Esophagus muscularis mucosa (tissue), 4 donors: ENCODE measurements at regions not wholly inside any gene's neighbourhood (a gene's known extent, or its start where the extent isn't known, plus 50 kb on each side); places are given as distances from the start of the nearest gene placed in this dataset.

ENCODE experiments used
- DNase-seq: peaks from one replicate; pipeline ENCODE4 v3.0.0-alpha.2; 2017; ENCODE audit errors: extremely low spot score
- H3K27ac ChIP-seq, 4 donors: fragments of 200-600 bp; sonication (generic); replicated peaks in 1 of 4; 1 replicate in 3 of 4; 2 replicates in 1 of 4; pipeline ENCODE4 v1.5.1; 2016 to 2019; ENCODE audit warnings: mild to moderate bottlenecking in 1 of 4
- H3K27me3 ChIP-seq, 4 donors: fragments of 200-600 bp; sonication (generic); one replicate each; pipeline versions ENCODE4 v1.5.1 to v1.6.0; 2016 to 2019
- H3K36me3 ChIP-seq, 4 donors: fragments of 200-600 bp; sonication (generic); one replicate each; pipeline ENCODE4 v1.5.1; 2016 to 2019
- H3K4me1 ChIP-seq, 4 donors: fragments of 200-600 bp; sonication (generic); one replicate each; pipeline ENCODE4 v1.5.1; 2016 to 2019
- H3K4me3 ChIP-seq, 4 donors: fragments of 200-600 bp; sonication (generic); 1 replicate in 2 of 4; 2 replicates in 2 of 4; pipeline ENCODE4 v1.5.1; 2016 to 2019; ENCODE audit warnings: mild to moderate bottlenecking in 4 of 4, moderate library complexity in 1 of 4
- H3K9me3 ChIP-seq, 4 donors: fragments of 200-600 bp; sonication (generic); 1 replicate in 3 of 4; 2 replicates in 1 of 4; pipeline ENCODE4 v1.5.1; 2016 to 2019
- CTCF ChIP-seq, 3 experiments: fragments of 200-600 bp in 2 of 3; fragments of 450-650 bp in 1 of 3; sonication (generic) in 2 of 3; IDR thresholded peaks; one replicate each; pipeline ENCODE4 v1.5.1; 2017 to 2019; ENCODE audit warnings: antibody characterized with exemption in 3 of 3, mild to moderate bottlenecking in 2 of 3, moderate library complexity in 1 of 3
- EP300 ChIP-seq: sonication (generic); formaldehyde crosslinking; IDR thresholded peaks from one replicate; pipeline ENCODE4 v1.6.1; 2017; ENCODE audit warnings: antibody characterized with exemption
- POLR2A ChIP-seq: fragments of 450-650 bp; IDR thresholded peaks from one replicate; pipeline ENCODE4 v1.6.1; 2017; ENCODE audit warnings: antibody characterized with exemption, moderate library complexity, mild to moderate bottlenecking, low read depth
- POLR2AphosphoS5 ChIP-seq, 2 donors: sonication (generic); formaldehyde crosslinking; IDR thresholded peaks; one replicate each; pipeline ENCODE4 v1.6.1; 2017; ENCODE audit warnings: antibody characterized with exemption in 2 of 2
- WGBS: methylation state at CpG from one replicate; pipeline ENCODE4 v1.1.5; 2018; 5-methylcytosine and 5-hydroxymethylcytosine counted together
- intact Hi-C: fragments of 100-400 bp; cut with DNase I; formaldehyde crosslinking; loops from one replicate; pipeline ENCODE4 v1.15.1; 2023

GRCh38 chr21:38691631-38692030 lies 114.1 kb upstream of the ETS2 start:
- Histone ChIP-seq H3K9me3 (peaks cover 0 to 13% (median 3%) of the 10 kb centered on the region in 4 donors), H3K36me3 (no peaks in the 10 kb centered on the region), H3K4me3 (no peak overlapping the region), H3K4me1 (no peaks in the 10 kb centered on the region), H3K27me3 (peaks cover 0 to 13% (median 0%) of the 10 kb centered on the region in 4 donors), H3K27ac (no peak overlapping the region)
- intact Hi-C loops, result no loop called here
- TF ChIP-seq CTCF (IDR thresholded peaks at IDR 0.05) (no peak), POLR2A (no peak), EP300 (no peak), POLR2AphosphoS5 (IDR thresholded peaks at IDR 0.05) (no peak)
- no peak for DNase-seq

- H3K4me3 ChIP-seq, result no peak overlapping the region
- WGBS, result 80% methylated on average over 3 of the region's 3 CpGs
Measured at GRCh38 chr21:38696579-38696978, 109.2 kb upstream of the ETS2 start.

GRCh38 chr21:38699048-38699447 lies 106.7 kb upstream of the ETS2 start:
- DNase-seq, result no peak
- H3K27ac ChIP-seq, result no peak overlapping the region
- WGBS, result 80% methylated on average over 2 of the region's 2 CpGs
- peaks cover 0 to 10% (median 4%) of the 10 kb centered on the region in 4 donors for H3K4me1 ChIP-seq
- no peaks in the 10 kb centered on the region for H3K36me3 ChIP-seq
- intact Hi-C loops, result no loop called here
- peaks cover 0 to 56% (median under 1%) of the 10 kb centered on the region in 4 donors for H3K27me3 ChIP-seq
- H3K9me3 ChIP-seq, result no peaks in the 10 kb centered on the region
- TF ChIP-seq POLR2AphosphoS5 (IDR thresholded peaks at IDR 0.05), result no peak
- TF ChIP-seq CTCF (IDR thresholded peaks at IDR 0.05), result no peak
- TF ChIP-seq EP300, result no peak
- TF ChIP-seq POLR2A, result no peak
- no peak overlapping the region for H3K4me3 ChIP-seq

More at GRCh38 chr21:38696579-38696978, 109.2 kb upstream of the ETS2 start:
- H3K9me3 ChIP-seq, result no peaks in the 10 kb centered on the region
- no peaks in the 10 kb centered on the region for H3K36me3 ChIP-seq
- intact Hi-C loops, result no loop called here
- peaks cover 0 to 40% (median 0%) of the 10 kb centered on the region in 4 donors for H3K27me3 ChIP-seq
- no peak overlapping the region for H3K27ac ChIP-seq
- no peaks in the 10 kb centered on the region for H3K4me1 ChIP-seq
- DNase-seq, result no peak
- TF ChIP-seq EP300 (no peak), POLR2A (no peak), POLR2AphosphoS5 (IDR thresholded peaks at IDR 0.05) (no peak), CTCF (IDR thresholded peaks at IDR 0.05) (no peak)

- intact Hi-C loops, result no loop called here
- 52% methylated on average over 9 of the region's 9 CpGs for WGBS
- no peak for DNase-seq
- Histone ChIP-seq H3K36me3 (no peaks in the 10 kb centered on the region), H3K27me3 (peaks cover 0 to 83% (median 4%) of the 10 kb centered on the region in 4 donors), H3K9me3 (no peaks in the 10 kb centered on the region), H3K27ac (no peak overlapping the region), H3K4me1 (peaks cover 0 to 10% (median 4%) of the 10 kb centered on the region in 4 donors), H3K4me3 (no peak overlapping the region)
- no peak for TF ChIP-seq CTCF (IDR thresholded peaks at IDR 0.05)
- TF ChIP-seq POLR2AphosphoS5 (IDR thresholded peaks at IDR 0.05), result no peak
- no peak for TF ChIP-seq EP300
- no peak for TF ChIP-seq POLR2A
Measured at GRCh38 chr21:38702196-38702595, 103.5 kb upstream of the ETS2 start.

GRCh38 chr21:38709876-38710275 lies 95.9 kb upstream of the ETS2 start:
- TF ChIP-seq EP300, result no peak
- TF ChIP-seq POLR2A, result no peak
- no peak for TF ChIP-seq CTCF (IDR thresholded peaks at IDR 0.05)
- TF ChIP-seq POLR2AphosphoS5 (IDR thresholded peaks at IDR 0.05), result no peak
- H3K4me1 ChIP-seq, result no peaks in the 10 kb centered on the region
- H3K36me3 ChIP-seq, result no peaks in the 10 kb centered on the region
- intact Hi-C loops, result no loop called here
- H3K4me3 ChIP-seq, result no peak overlapping the region
- 84% methylated on average over 4 of the region's 4 CpGs for WGBS
- no peak for DNase-seq
- H3K27me3 ChIP-seq, result peaks cover 0 to 36% (median 2%) of the 10 kb centered on the region in 4 donors
- H3K27ac ChIP-seq, result no peak overlapping the region
- no peaks in the 10 kb centered on the region for H3K9me3 ChIP-seq
